Endothelial cell of umbilical vein (primary cell): ENCODE measurements at regions not wholly inside any gene's neighbourhood (a gene's known extent, or its start where the extent isn't known, plus 50 kb on each side); places are given as distances from the start of the nearest gene placed in this dataset.

Experiments used
- BruUV-seq: library from RNA; stranded (reverse); fragments of 400-500 nt; replicated peaks from 2 replicates; lab custom pipeline; 2021; lab: Mats Ljungman, UMichigan
- CTCF ChIA-PET: fragments of 300-600, 350-600 bp; sonication (Branson Sonifier 250); formaldehyde crosslinking; loops from one replicate; lab custom pipeline; 2021; ENCODE audit warnings: antibody characterized with exemption, inconsistent platforms; lab: Charles Lee
- POLR2A ChIA-PET: fragments of 300-600, 350-600 bp; sonication (Branson Sonifier 250); formaldehyde crosslinking; loops from one replicate; lab custom pipeline; 2021; ENCODE audit warnings: antibody characterized with exemption, inconsistent platforms; lab: Charles Lee
- DNase-seq: peaks from one replicate; pipeline ENCODE4 v3.0.0-alpha.2; 2011; ENCODE audit warnings: low read depth, low spot score
- FAIRE-seq: peaks from 2 replicates; lab custom pipeline; 2011; peaks lifted over from hg19 to GRCh38; lab: Jason Lieb, UNC
- H2AFZ ChIP-seq: 2 replicates; pipeline ENCODE4 v1.6.0; 2012; ENCODE audit warnings: low read depth, low read length, control low read depth, inconsistent platforms
- H3K27ac ChIP-seq: 2 replicates; pipeline ENCODE4 v1.5.1; 2011; ENCODE audit warnings: low read depth, mild to moderate bottlenecking, control low read depth, low read length, moderate library complexity; ENCODE audit not compliant: insufficient read depth
- H3K27me3 ChIP-seq, 2 experiments: 2 replicates each; pipeline versions ENCODE4 v1.6.0 to v1.6.1; 2011; ENCODE audit warnings: low read length in 2 of 2, mixed read lengths in 1 of 2; ENCODE audit not compliant: control insufficient read depth in 2 of 2, insufficient read depth in 2 of 2
- H3K36me3 ChIP-seq, 2 experiments: 2 replicates in 1 of 2; 3 replicates in 1 of 2; pipeline ENCODE4 v1.5.1; 2011; ENCODE audit warnings: low read length in 2 of 2, mild to moderate bottlenecking in 1 of 2, moderate library complexity in 1 of 2; ENCODE audit not compliant: control insufficient read depth in 2 of 2, insufficient read depth in 2 of 2; ENCODE audit errors: extremely low read depth in 1 of 2
- H3K4me1 ChIP-seq: 3 replicates; pipeline ENCODE4 v1.5.1; 2011; ENCODE audit warnings: mild to moderate bottlenecking, low read length; ENCODE audit not compliant: control insufficient read depth, insufficient read depth; ENCODE audit errors: extremely low read depth
- H3K4me2 ChIP-seq: 2 replicates; pipeline ENCODE4 v1.6.1; 2011; ENCODE audit warnings: low read length, control low read depth, mixed read lengths; ENCODE audit not compliant: insufficient read depth
- H3K4me3 ChIP-seq, 3 experiments: fragments of 200-600 bp in 1 of 3; sonication (generic), shearing (Covaris generic) in 1 of 3; replicated peaks in 1 of 3; 2 replicates each; pipeline ENCODE4 v1.5.1; 2011 to 2016; ENCODE audit warnings: control low read depth in 3 of 3, low read length in 3 of 3, mild to moderate bottlenecking in 2 of 3, inconsistent platforms in 1 of 3, low read depth in 1 of 3, moderate library complexity in 1 of 3; ENCODE audit not compliant: insufficient read depth in 1 of 3
- H3K79me2 ChIP-seq: 2 replicates; pipeline ENCODE4 v1.6.0; 2012; ENCODE audit warnings: low read length, inconsistent platforms; ENCODE audit not compliant: control insufficient read depth, insufficient read depth
- H3K9ac ChIP-seq: replicated peaks from 2 replicates; pipeline ENCODE3; 2011; ENCODE audit warnings: low read length, control low read depth; ENCODE audit not compliant: insufficient read depth; ENCODE audit errors: extremely low read depth
- H3K9me1 ChIP-seq: replicated peaks from 3 replicates; pipeline ENCODE4 v1.6.0; 2011; ENCODE audit warnings: mild to moderate bottlenecking, low read length; ENCODE audit not compliant: control insufficient read depth, insufficient read depth; ENCODE audit errors: extremely low read depth
- H3K9me3 ChIP-seq: replicated peaks from 2 replicates; pipeline ENCODE4 v1.5.1; 2012; ENCODE audit warnings: low read length, inconsistent platforms; ENCODE audit not compliant: control insufficient read depth, insufficient read depth
- H4K20me1 ChIP-seq: replicated peaks from 2 replicates; pipeline ENCODE3; 2011; ENCODE audit warnings: mild to moderate bottlenecking, low read length; ENCODE audit not compliant: control insufficient read depth, insufficient read depth; ENCODE audit errors: extremely low read depth
- EZH2 ChIP-seq: IDR thresholded peaks from 2 replicates; pipeline ENCODE4 v1.6.1; 2012; ENCODE audit warnings: borderline replicate concordance, low read depth, mild to moderate bottlenecking, moderate library complexity, low read length, inconsistent platforms; ENCODE audit not compliant: severe bottlenecking
- FOS ChIP-seq: IDR thresholded peaks from 2 replicates; pipeline ENCODE4 v1.6.1; 2011; ENCODE audit warnings: mild to moderate bottlenecking, low read length, moderate library complexity, borderline replicate concordance; ENCODE audit not compliant: insufficient read depth
- GATA2 ChIP-seq: IDR thresholded peaks from 2 replicates; pipeline ENCODE4 v1.7.0; 2011; ENCODE audit warnings: low read depth, mild to moderate bottlenecking, moderate library complexity, mixed read lengths, low read length; ENCODE audit not compliant: insufficient read length, insufficient read depth
- JUN ChIP-seq: IDR thresholded peaks from 2 replicates; pipeline ENCODE4 v1.6.1; 2011; ENCODE audit warnings: borderline replicate concordance, low read depth; ENCODE audit not compliant: insufficient read length, insufficient read depth
- MYC ChIP-seq: IDR thresholded peaks from one replicate; pipeline ENCODE4 v1.6.1; 2011; ENCODE audit warnings: mild to moderate bottlenecking, low read depth, low read length
- POLR2A ChIP-seq: IDR thresholded peaks from 2 replicates; pipeline ENCODE4 v1.6.1; 2012; ENCODE audit warnings: low read depth, mild to moderate bottlenecking, control low read depth, low read length
- POLR2AphosphoS5 ChIP-seq: IDR thresholded peaks from 2 replicates; pipeline ENCODE4 v1.6.1; 2012; ENCODE audit warnings: low read depth, mild to moderate bottlenecking, control low read depth, low read length, moderate library complexity; ENCODE audit not compliant: insufficient read depth
- dilution Hi-C: fragments of 300-500 bp; cut with MboI; formaldehyde crosslinking; loops from one replicate; pipeline ENCODE4 v1.15.0; 2019; ENCODE audit warnings: low sequenced_read_pairs; ENCODE audit not compliant: extremely low pct_ligation_motif_present
- intact Hi-C: fragments of 100-400 bp; cut with micrococcal nuclease; formaldehyde crosslinking; loops from one replicate; pipeline ENCODE4 v1.10.0; 2022
- TF ChIP-seq, protein P1 (sequence below), 2 donors: IDR thresholded peaks; 1 replicate in 1 of 2; 2 replicates in 1 of 2; pipeline ENCODE4 v1.5.1; 2011; ENCODE audit warnings: low read length in 2 of 2, mild to moderate bottlenecking in 2 of 2, moderate library complexity in 2 of 2, control low read depth in 1 of 2, inconsistent platforms in 1 of 2, low read depth in 1 of 2; ENCODE audit not compliant: insufficient read depth in 1 of 2; ENCODE audit errors: extremely low read depth in 1 of 2
- TF ChIP-seq, protein P2 (sequence below): IDR thresholded peaks from 2 replicates; pipeline ENCODE4 v1.6.1; 2011; ENCODE audit not compliant: insufficient read depth, insufficient read length

DNA sequence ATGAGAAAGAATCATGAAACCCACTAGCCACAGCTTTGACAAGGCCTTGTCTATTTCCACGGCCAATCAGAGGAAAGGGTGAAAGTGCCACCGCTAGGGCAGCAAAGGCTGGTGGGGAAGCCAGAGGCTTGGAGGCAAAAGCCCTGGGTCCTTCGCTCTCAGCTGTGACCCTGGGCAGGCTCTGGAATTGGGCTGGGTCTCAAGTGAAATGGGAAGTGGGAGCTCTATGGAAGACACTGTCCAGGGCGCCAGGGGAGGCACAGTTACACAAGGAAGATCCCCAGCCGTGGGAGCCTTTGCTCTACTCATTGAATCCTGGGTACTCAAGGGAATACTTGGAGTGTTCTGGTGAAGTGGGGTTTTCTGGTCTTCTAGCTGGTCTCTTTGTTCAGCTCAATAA is 136.2 kb downstream of the ASB7 start:
- no peaks in the 10 kb centered on the region for H3K36me3 ChIP-seq
- H3K9me1 ChIP-seq: no peaks in the 10 kb centered on the region
- intact Hi-C loops (no loop called here), dilution Hi-C loops (no loop called here)
- POLR2A ChIA-PET: no interaction called here
- H3K79me2 ChIP-seq: no peaks in the 10 kb centered on the region
- no peak overlapping the region for H3K4me3 ChIP-seq
- BruUV-seq: no TSS peak
- no peak overlapping the region for H3K9ac ChIP-seq
- no peak overlapping the region for H3K27ac ChIP-seq
- TF ChIP-seq FOS (no peak), POLR2AphosphoS5 (no peak), EZH2 (no peak), GATA2 (no peak), JUN (no peak), POLR2A (no peak), MYC (no peak)
- TF ChIP-seq, protein P1, sequence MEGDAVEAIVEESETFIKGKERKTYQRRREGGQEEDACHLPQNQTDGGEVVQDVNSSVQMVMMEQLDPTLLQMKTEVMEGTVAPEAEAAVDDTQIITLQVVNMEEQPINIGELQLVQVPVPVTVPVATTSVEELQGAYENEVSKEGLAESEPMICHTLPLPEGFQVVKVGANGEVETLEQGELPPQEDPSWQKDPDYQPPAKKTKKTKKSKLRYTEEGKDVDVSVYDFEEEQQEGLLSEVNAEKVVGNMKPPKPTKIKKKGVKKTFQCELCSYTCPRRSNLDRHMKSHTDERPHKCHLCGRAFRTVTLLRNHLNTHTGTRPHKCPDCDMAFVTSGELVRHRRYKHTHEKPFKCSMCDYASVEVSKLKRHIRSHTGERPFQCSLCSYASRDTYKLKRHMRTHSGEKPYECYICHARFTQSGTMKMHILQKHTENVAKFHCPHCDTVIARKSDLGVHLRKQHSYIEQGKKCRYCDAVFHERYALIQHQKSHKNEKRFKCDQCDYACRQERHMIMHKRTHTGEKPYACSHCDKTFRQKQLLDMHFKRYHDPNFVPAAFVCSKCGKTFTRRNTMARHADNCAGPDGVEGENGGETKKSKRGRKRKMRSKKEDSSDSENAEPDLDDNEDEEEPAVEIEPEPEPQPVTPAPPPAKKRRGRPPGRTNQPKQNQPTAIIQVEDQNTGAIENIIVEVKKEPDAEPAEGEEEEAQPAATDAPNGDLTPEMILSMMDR (IDR thresholded peaks at IDR 0.05; ENCODE audit: extremely low read depth in 1 of 2, insufficient read depth in 1 of 2, low read depth in 1 of 2, low read length in 2 of 2): no peak
- TF ChIP-seq, protein P2, sequence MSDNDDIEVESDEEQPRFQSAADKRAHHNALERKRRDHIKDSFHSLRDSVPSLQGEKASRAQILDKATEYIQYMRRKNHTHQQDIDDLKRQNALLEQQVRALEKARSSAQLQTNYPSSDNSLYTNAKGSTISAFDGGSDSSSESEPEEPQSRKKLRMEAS: no peak
- H3K4me1 ChIP-seq: no peaks in the 10 kb centered on the region
- peaks cover 0 to 4% of the 10 kb centered on the region in 2 experiments for H3K27me3 ChIP-seq
- CTCF ChIA-PET: interaction anchor here (3.3 kb wide), 1 partner anchor 11 kb away, joined by 10 read pairs; no protein-coding TSS in a partner anchor
- H2AFZ ChIP-seq: no peak overlapping the region
- no peaks in the 10 kb centered on the region for H4K20me1 ChIP-seq
- FAIRE-seq (no peak), DNase-seq (no peak)
- H3K9me3 ChIP-seq: no peaks in the 10 kb centered on the region
- H3K4me2 ChIP-seq: no peak overlapping the region
